ENCODE measurements at regions not wholly inside any gene's neighbourhood (a gene's known extent, or its start where the extent isn't known, plus 50 kb on each side); places are given as distances from the start of the nearest gene placed in this dataset.

- no peaks in the 10 kb centered on the region for H3K27me3 ChIP-seq (ENCODE audit: control insufficient read depth, insufficient read depth, low read length)
- H3K4me1 ChIP-seq (ENCODE audit: control insufficient read depth, insufficient read depth, low read length), result no peaks in the 10 kb centered on the region
- no peaks in the 10 kb centered on the region for H3K36me3 ChIP-seq (ENCODE audit: control insufficient read depth, insufficient read depth, low read length)
- no CpG with 5 or more reads among the region's 2 CpGs for WGBS (ENCODE audit: insufficient coverage)
- no peaks in the 10 kb centered on the region for H3K9me3 ChIP-seq (ENCODE audit: control insufficient read depth, insufficient read depth, low read length)
- no peak overlapping the region for H3K4me3 ChIP-seq (ENCODE audit: low read depth, low read length)
- no peak overlapping the region for H3K27ac ChIP-seq (ENCODE audit: low read depth, low read length)
- no peak for DNase-seq (ENCODE audit: low read depth in 4 of 6, low spot score in 6 of 6)
Measured at GRCh38 chr20:11542645-11543044, 375.0 kb upstream of the BTBD3 start.

- WGBS (ENCODE audit: insufficient coverage), result 27% methylated on average over 6 of the region's 10 CpGs
Measured at GRCh38 chr20:11544029-11544678, 373.5 kb upstream of the BTBD3 start.

DNA sequence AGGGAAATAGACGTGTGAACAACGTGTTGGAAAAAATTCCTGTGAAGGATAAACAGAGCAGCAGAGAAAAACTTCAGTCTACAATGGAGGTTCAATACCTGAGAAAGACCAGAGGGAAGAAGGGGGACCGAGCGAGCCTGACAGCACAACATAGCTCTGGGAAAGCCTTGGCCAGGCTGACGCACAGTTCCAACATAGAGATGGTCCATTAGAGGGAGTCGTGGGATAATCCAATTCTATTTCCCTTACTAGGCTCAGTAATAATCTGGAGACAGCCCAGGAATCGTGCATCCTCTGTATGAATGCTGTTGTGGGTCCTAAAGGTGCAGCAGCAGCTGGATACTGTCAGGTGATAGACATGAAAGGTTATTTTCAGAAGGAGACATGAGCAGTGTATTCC lies 370.8 kb upstream of the BTBD3 start:
- no peaks in the 10 kb centered on the region for H3K9me3 ChIP-seq (ENCODE audit: control insufficient read depth, insufficient read depth, low read length)
- no peaks in the 10 kb centered on the region for H3K27me3 ChIP-seq (ENCODE audit: control insufficient read depth, insufficient read depth, low read length)
- 71% methylated on average over 6 of the region's 7 CpGs for WGBS (ENCODE audit: insufficient coverage)
- peak in 1 of 6 donors; percentile 64 for DNase-seq (ENCODE audit: low read depth in 4 of 6, low spot score in 6 of 6)
- no peaks in the 10 kb centered on the region for H3K36me3 ChIP-seq (ENCODE audit: control insufficient read depth, insufficient read depth, low read length)
- no peak overlapping the region for H3K4me3 ChIP-seq (ENCODE audit: low read depth, low read length)
- no peak overlapping the region for H3K27ac ChIP-seq (ENCODE audit: low read depth, low read length)
- H3K4me1 ChIP-seq (ENCODE audit: control insufficient read depth, insufficient read depth, low read length), result no peaks in the 10 kb centered on the region

More at GRCh38 chr20:11544029-11544678, 373.5 kb upstream of the BTBD3 start:
- Histone ChIP-seq H3K9me3 (ENCODE audit: control insufficient read depth, insufficient read depth, low read length) (no peaks in the 10 kb centered on the region), H3K4me1 (ENCODE audit: control insufficient read depth, insufficient read depth, low read length) (no peaks in the 10 kb centered on the region), H3K27ac (ENCODE audit: low read depth, low read length) (no peak overlapping the region), H3K36me3 (ENCODE audit: control insufficient read depth, insufficient read depth, low read length) (no peaks in the 10 kb centered on the region), H3K27me3 (ENCODE audit: control insufficient read depth, insufficient read depth, low read length) (no peaks in the 10 kb centered on the region), H3K4me3 (ENCODE audit: low read depth, low read length) (no peak overlapping the region)
- DNase-seq (ENCODE audit: low read depth in 4 of 6, low spot score in 6 of 6), result peak; percentile 67 to 96 (median 75)

GRCh38 chr20:11549172-11550103 lies 368.3 kb upstream of the BTBD3 start:
- no peak overlapping the region for H3K4me3 ChIP-seq (ENCODE audit: low read depth, low read length)
- 81% methylated on average over 3 of the region's 6 CpGs for WGBS (ENCODE audit: insufficient coverage)

GRCh38 chr20:11550657-11551338 lies 366.9 kb upstream of the BTBD3 start:
- peak in 1 of 6 donors; percentile 35 for DNase-seq (ENCODE audit: low read depth in 4 of 6, low spot score in 6 of 6)
- Histone ChIP-seq H3K4me1 (ENCODE audit: control insufficient read depth, insufficient read depth, low read length) (no peaks in the 10 kb centered on the region), H3K27me3 (ENCODE audit: control insufficient read depth, insufficient read depth, low read length) (no peaks in the 10 kb centered on the region), H3K4me3 (ENCODE audit: low read depth, low read length) (no peak overlapping the region), H3K36me3 (ENCODE audit: control insufficient read depth, insufficient read depth, low read length) (no peaks in the 10 kb centered on the region), H3K9me3 (ENCODE audit: control insufficient read depth, insufficient read depth, low read length) (no peaks in the 10 kb centered on the region), H3K27ac (ENCODE audit: low read depth, low read length) (no peak overlapping the region)
- 100% methylated on average over 1 of the region's 8 CpGs for WGBS (ENCODE audit: insufficient coverage)

More at GRCh38 chr20:11549172-11550103, 368.3 kb upstream of the BTBD3 start:
- peak in 1 of 6 donors; percentile 31 for DNase-seq (ENCODE audit: low read depth in 4 of 6, low spot score in 6 of 6)
- no peaks in the 10 kb centered on the region for H3K27me3 ChIP-seq (ENCODE audit: control insufficient read depth, insufficient read depth, low read length)
- no peaks in the 10 kb centered on the region for H3K9me3 ChIP-seq (ENCODE audit: control insufficient read depth, insufficient read depth, low read length)
- no peaks in the 10 kb centered on the region for H3K36me3 ChIP-seq (ENCODE audit: control insufficient read depth, insufficient read depth, low read length)
- H3K4me1 ChIP-seq (ENCODE audit: control insufficient read depth, insufficient read depth, low read length), result no peaks in the 10 kb centered on the region
- H3K27ac ChIP-seq (ENCODE audit: low read depth, low read length), result no peak overlapping the region

- H3K9me3 ChIP-seq (ENCODE audit: control insufficient read depth, insufficient read depth, low read length), result no peaks in the 10 kb centered on the region
- H3K27me3 ChIP-seq (ENCODE audit: control insufficient read depth, insufficient read depth, low read length), result no peaks in the 10 kb centered on the region
- no peaks in the 10 kb centered on the region for H3K36me3 ChIP-seq (ENCODE audit: control insufficient read depth, insufficient read depth, low read length)
- H3K4me3 ChIP-seq (ENCODE audit: low read depth, low read length), result no peak overlapping the region
- H3K4me1 ChIP-seq (ENCODE audit: control insufficient read depth, insufficient read depth, low read length), result no peaks in the 10 kb centered on the region
- H3K27ac ChIP-seq (ENCODE audit: low read depth, low read length), result no peak overlapping the region
- peak in 1 of 6 donors; percentile 54 for DNase-seq (ENCODE audit: low read depth in 4 of 6, low spot score in 6 of 6)
Measured at GRCh38 chr20:11551479-11551878, 366.2 kb upstream of the BTBD3 start.

GRCh38 chr20:11553603-11554002 lies 364.1 kb upstream of the BTBD3 start:
- 90% methylated on average over 3 of the region's 4 CpGs for WGBS (ENCODE audit: insufficient coverage)

DNA sequence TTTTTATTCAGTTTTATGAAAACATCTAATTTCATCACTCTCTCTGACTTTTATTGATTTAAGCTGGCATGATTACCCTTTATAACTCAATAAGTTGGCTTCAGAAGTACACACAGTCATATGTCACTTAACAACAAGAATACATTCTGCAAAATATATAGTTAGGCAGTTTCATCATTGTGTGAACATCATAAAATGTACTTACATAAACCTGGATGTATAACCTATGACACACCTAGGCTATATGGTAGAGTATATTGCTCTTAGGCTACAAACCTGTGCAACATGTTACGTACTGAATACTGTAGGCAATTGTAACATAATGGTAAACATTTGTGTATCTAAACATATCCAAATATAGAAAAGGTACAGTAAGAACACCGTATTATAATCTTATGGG lies 362.2 kb upstream of the BTBD3 start:
- Histone ChIP-seq H3K4me1 (ENCODE audit: control insufficient read depth, insufficient read depth, low read length) (no peaks in the 10 kb centered on the region), H3K27me3 (ENCODE audit: control insufficient read depth, insufficient read depth, low read length) (no peaks in the 10 kb centered on the region), H3K27ac (ENCODE audit: low read depth, low read length) (no peak overlapping the region), H3K36me3 (ENCODE audit: control insufficient read depth, insufficient read depth, low read length) (no peaks in the 10 kb centered on the region), H3K4me3 (ENCODE audit: low read depth, low read length) (no peak overlapping the region), H3K9me3 (ENCODE audit: control insufficient read depth, insufficient read depth, low read length) (no peaks in the 10 kb centered on the region)
- no peak for DNase-seq (ENCODE audit: low read depth in 4 of 6, low spot score in 6 of 6)
- no CpG with 5 or more reads among the region's 2 CpGs for WGBS (ENCODE audit: insufficient coverage)

More at GRCh38 chr20:11553603-11554002, 364.1 kb upstream of the BTBD3 start:
- Histone ChIP-seq H3K4me1 (ENCODE audit: control insufficient read depth, insufficient read depth, low read length) (no peaks in the 10 kb centered on the region), H3K9me3 (ENCODE audit: control insufficient read depth, insufficient read depth, low read length) (no peaks in the 10 kb centered on the region), H3K36me3 (ENCODE audit: control insufficient read depth, insufficient read depth, low read length) (no peaks in the 10 kb centered on the region), H3K4me3 (ENCODE audit: low read depth, low read length) (no peak overlapping the region), H3K27me3 (ENCODE audit: control insufficient read depth, insufficient read depth, low read length) (no peaks in the 10 kb centered on the region), H3K27ac (ENCODE audit: low read depth, low read length) (no peak overlapping the region)
- peak in 5 of 6 donors; percentile 13 to 81 (median 29) for DNase-seq (ENCODE audit: low read depth in 4 of 6, low spot score in 6 of 6)

- WGBS (ENCODE audit: insufficient coverage), result 100% methylated on average over 1 of the region's 2 CpGs
- Histone ChIP-seq H3K9me3 (ENCODE audit: control insufficient read depth, insufficient read depth, low read length) (no peaks in the 10 kb centered on the region), H3K36me3 (ENCODE audit: control insufficient read depth, insufficient read depth, low read length) (no peaks in the 10 kb centered on the region), H3K4me1 (ENCODE audit: control insufficient read depth, insufficient read depth, low read length) (no peaks in the 10 kb centered on the region), H3K4me3 (ENCODE audit: low read depth, low read length) (no peak overlapping the region), H3K27ac (ENCODE audit: low read depth, low read length) (no peak overlapping the region), H3K27me3 (ENCODE audit: control insufficient read depth, insufficient read depth, low read length) (no peaks in the 10 kb centered on the region)
- no peak for DNase-seq (ENCODE audit: low read depth in 4 of 6, low spot score in 6 of 6)
Measured at GRCh38 chr20:11556410-11556809, 361.3 kb upstream of the BTBD3 start.

Measured in spinal cord (tissue), 9 donors.